Nephron progenitor cell (in vitro differentiated cells): ENCODE measurements at regions not wholly inside any gene's neighbourhood (a gene's known extent, or its start where the extent isn't known, plus 50 kb on each side); places are given as distances from the start of the nearest gene placed in this dataset.
"Not testable (repeated sequence)": the region's sequence is repeated elsewhere in the genome, so short reads cannot be mapped to it uniquely, and the experiment has no call there.

Experiments
- DNase-seq: peaks from one replicate; pipeline ENCODE4 v3.0.0; 2021
- H3K27ac Mint-ChIP-seq: 2 replicates; pipeline ENCODE4 v1.8.0; 2021; ENCODE audit warnings: mild to moderate bottlenecking, moderate library complexity, mixed read lengths
- H3K27me3 Mint-ChIP-seq: 2 replicates; pipeline ENCODE4 v1.8.0; 2021; ENCODE audit warnings: mild to moderate bottlenecking, low read depth, mixed read lengths; ENCODE audit not compliant: poor library complexity
- H3K36me3 Mint-ChIP-seq: 2 replicates; pipeline ENCODE4 v1.8.0; 2021; ENCODE audit warnings: low read depth, mixed read lengths
- H3K4me1 Mint-ChIP-seq: 2 replicates; pipeline ENCODE4 v1.8.0; 2021; ENCODE audit warnings: mixed read lengths
- H3K4me3 Mint-ChIP-seq: 2 replicates; pipeline ENCODE4 v1.8.0; 2021; ENCODE audit warnings: mild to moderate bottlenecking, moderate library complexity, mixed read lengths
- H3K9me3 Mint-ChIP-seq: 2 replicates; pipeline ENCODE4 v1.8.0; 2021; ENCODE audit warnings: mild to moderate bottlenecking, moderate library complexity, mixed read lengths

DNA sequence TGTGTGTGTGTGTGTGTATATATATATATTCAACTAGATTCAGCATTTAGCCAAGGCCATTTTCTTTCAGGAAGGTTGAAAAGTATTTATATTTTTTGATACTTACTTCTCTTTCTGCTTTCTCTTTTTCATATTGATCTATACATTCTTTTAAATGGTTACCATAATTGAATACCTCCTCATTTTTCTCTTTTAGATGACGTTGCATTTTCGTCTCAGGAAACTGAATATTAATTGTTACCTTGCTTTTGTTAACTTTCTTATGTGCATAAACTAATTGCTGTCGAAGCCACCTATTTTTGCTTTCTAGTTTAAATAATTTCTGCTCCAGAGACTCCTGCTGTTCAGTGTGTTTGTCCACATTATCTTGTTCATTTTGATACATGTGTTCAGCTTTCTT, 225.4 kb upstream of the POTED start:
- not testable (repeated sequence) for H3K36me3 Mint-ChIP-seq, H3K27ac Mint-ChIP-seq, H3K4me3 Mint-ChIP-seq, H3K4me1 Mint-ChIP-seq, DNase-seq, H3K27me3 Mint-ChIP-seq
- H3K9me3 Mint-ChIP-seq = peaks cover 38% of the 10 kb centered on the region

DNA sequence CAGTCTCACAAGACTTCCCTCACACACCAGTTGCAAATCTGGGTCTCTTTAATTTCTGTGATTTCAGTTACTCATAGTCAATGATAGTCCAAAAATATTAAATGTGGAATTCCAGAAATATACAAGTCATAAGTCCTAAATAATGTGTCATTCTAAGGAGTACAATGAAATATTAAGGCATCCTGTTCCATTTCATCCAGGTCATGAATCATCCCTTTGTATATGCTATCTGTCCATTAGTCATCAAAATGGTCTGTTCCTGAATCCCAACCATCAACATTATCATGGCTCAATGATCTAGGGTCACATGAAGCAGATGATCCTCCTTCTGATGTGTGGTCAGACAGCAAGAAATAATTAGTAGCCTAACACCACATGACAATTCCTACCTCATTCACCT, 200.4 kb upstream of the POTED start:
- peaks cover 54% of the 10 kb centered on the region for H3K9me3 Mint-ChIP-seq
- not testable (repeated sequence) for H3K27ac Mint-ChIP-seq, H3K27me3 Mint-ChIP-seq, H3K36me3 Mint-ChIP-seq, H3K4me1 Mint-ChIP-seq, DNase-seq, H3K4me3 Mint-ChIP-seq

DNA sequence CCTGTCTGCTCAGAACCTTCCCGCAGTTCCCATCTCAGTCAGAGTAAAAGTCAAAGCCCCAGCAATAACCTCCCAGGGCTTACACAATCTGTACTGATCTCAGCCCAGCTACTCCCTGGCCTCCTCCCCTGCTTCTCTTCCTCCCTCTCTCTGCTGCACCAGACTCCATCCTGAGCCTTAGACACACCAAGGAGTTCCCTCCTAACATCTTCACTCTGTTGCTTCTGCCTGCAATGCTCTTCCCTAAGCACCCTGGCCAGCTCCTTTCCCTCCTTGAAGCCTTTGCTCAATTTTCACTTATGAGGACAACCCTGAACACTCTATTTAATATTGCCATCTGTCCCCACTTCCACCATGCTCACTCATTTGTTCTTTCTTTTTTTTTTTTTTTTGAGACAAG, 173.7 kb upstream of the POTED start:
- H3K27me3 Mint-ChIP-seq, H3K27ac Mint-ChIP-seq: not testable (repeated sequence)
- peaks cover 60% of the 10 kb centered on the region for H3K9me3 Mint-ChIP-seq

DNA sequence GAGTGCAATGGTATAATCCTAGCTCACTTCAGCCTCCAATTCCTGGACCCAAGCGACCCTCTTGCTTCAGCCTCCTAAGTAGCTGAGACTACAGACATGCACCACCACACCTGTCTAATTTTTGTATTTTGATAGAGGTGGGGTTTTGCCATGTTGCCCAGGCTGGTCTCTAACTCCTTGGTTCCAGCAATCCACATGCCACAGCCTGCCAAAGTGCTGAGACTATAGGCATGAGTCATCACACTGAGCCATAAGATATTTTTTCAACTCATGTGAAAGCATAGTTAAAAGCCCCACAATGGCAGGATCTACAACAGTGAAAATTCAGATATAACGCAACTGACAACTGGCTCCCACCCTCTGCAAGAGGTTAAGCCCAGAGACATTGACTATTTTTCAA, 161.8 kb upstream of the POTED start:
- not testable (repeated sequence) for H3K27me3 Mint-ChIP-seq, H3K4me3 Mint-ChIP-seq, H3K4me1 Mint-ChIP-seq, H3K27ac Mint-ChIP-seq, DNase-seq, H3K36me3 Mint-ChIP-seq
- peaks cover 48% of the 10 kb centered on the region for H3K9me3 Mint-ChIP-seq

More for the DNA sequence above, 173.7 kb upstream of the POTED start:
- not testable (repeated sequence) for H3K4me3 Mint-ChIP-seq, H3K4me1 Mint-ChIP-seq, H3K36me3 Mint-ChIP-seq, DNase-seq

DNA sequence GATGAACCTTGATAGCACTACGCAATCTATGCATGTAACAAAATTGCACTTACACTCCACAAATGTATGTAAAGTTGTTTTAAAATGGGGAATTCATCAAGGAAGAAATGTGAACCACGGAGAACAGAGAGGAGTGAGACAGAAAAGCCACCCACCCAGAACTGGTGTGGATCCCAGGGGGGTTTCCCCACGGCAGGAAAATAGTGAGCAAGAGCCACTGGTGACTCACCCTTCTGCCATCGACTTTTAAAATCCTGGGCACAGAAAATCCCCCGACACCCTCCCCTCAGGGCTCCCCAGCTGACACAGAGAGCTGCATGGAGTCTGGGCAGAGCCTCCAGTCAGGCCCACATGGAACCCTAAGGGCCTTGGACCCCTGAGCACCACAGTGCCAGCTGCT, 146.0 kb upstream of the POTED start:
- peaks cover 64% of the 10 kb centered on the region for H3K9me3 Mint-ChIP-seq
- not testable (repeated sequence) for H3K4me1 Mint-ChIP-seq, H3K27ac Mint-ChIP-seq, DNase-seq, H3K4me3 Mint-ChIP-seq, H3K36me3 Mint-ChIP-seq, H3K27me3 Mint-ChIP-seq
